Endothelial cell of umbilical vein (primary cell): ENCODE measurements at regions not wholly inside any gene's neighbourhood (a gene's known extent, or its start where the extent isn't known, plus 50 kb on each side); places are given as distances from the start of the nearest gene placed in this dataset.

Experiments
- BruUV-seq: library from RNA; stranded (reverse); fragments of 400-500 nt; replicated peaks from 2 replicates; lab custom pipeline; 2021; lab: Mats Ljungman, UMichigan
- CTCF ChIA-PET: fragments of 300-600, 350-600 bp; sonication (Branson Sonifier 250); formaldehyde crosslinking; loops from one replicate; lab custom pipeline; 2021; ENCODE audit warnings: antibody characterized with exemption, inconsistent platforms; lab: Charles Lee
- POLR2A ChIA-PET: fragments of 300-600, 350-600 bp; sonication (Branson Sonifier 250); formaldehyde crosslinking; loops from one replicate; lab custom pipeline; 2021; ENCODE audit warnings: antibody characterized with exemption, inconsistent platforms; lab: Charles Lee
- DNase-seq: peaks from one replicate; pipeline ENCODE4 v3.0.0-alpha.2; 2011; ENCODE audit warnings: low read depth, low spot score
- FAIRE-seq: peaks from 2 replicates; lab custom pipeline; 2011; peaks lifted over from hg19 to GRCh38; lab: Jason Lieb, UNC
- H2AFZ ChIP-seq: 2 replicates; pipeline ENCODE4 v1.6.0; 2012; ENCODE audit warnings: low read depth, low read length, control low read depth, inconsistent platforms
- H3K27ac ChIP-seq: 2 replicates; pipeline ENCODE4 v1.5.1; 2011; ENCODE audit warnings: low read depth, mild to moderate bottlenecking, control low read depth, low read length, moderate library complexity; ENCODE audit not compliant: insufficient read depth
- H3K27me3 ChIP-seq, 2 experiments: 2 replicates each; pipeline versions ENCODE4 v1.6.0 to v1.6.1; 2011; ENCODE audit warnings: low read length in 2 of 2, mixed read lengths in 1 of 2; ENCODE audit not compliant: control insufficient read depth in 2 of 2, insufficient read depth in 2 of 2
- H3K36me3 ChIP-seq, 2 experiments: 2 replicates in 1 of 2; 3 replicates in 1 of 2; pipeline ENCODE4 v1.5.1; 2011; ENCODE audit warnings: low read length in 2 of 2, mild to moderate bottlenecking in 1 of 2, moderate library complexity in 1 of 2; ENCODE audit not compliant: control insufficient read depth in 2 of 2, insufficient read depth in 2 of 2; ENCODE audit errors: extremely low read depth in 1 of 2
- H3K4me1 ChIP-seq: 3 replicates; pipeline ENCODE4 v1.5.1; 2011; ENCODE audit warnings: mild to moderate bottlenecking, low read length; ENCODE audit not compliant: control insufficient read depth, insufficient read depth; ENCODE audit errors: extremely low read depth
- H3K4me2 ChIP-seq: 2 replicates; pipeline ENCODE4 v1.6.1; 2011; ENCODE audit warnings: low read length, control low read depth, mixed read lengths; ENCODE audit not compliant: insufficient read depth
- H3K4me3 ChIP-seq, 3 experiments: fragments of 200-600 bp in 1 of 3; sonication (generic), shearing (Covaris generic) in 1 of 3; replicated peaks in 1 of 3; 2 replicates each; pipeline ENCODE4 v1.5.1; 2011 to 2016; ENCODE audit warnings: control low read depth in 3 of 3, low read length in 3 of 3, mild to moderate bottlenecking in 2 of 3, inconsistent platforms in 1 of 3, low read depth in 1 of 3, moderate library complexity in 1 of 3; ENCODE audit not compliant: insufficient read depth in 1 of 3
- H3K79me2 ChIP-seq: 2 replicates; pipeline ENCODE4 v1.6.0; 2012; ENCODE audit warnings: low read length, inconsistent platforms; ENCODE audit not compliant: control insufficient read depth, insufficient read depth
- H3K9ac ChIP-seq: replicated peaks from 2 replicates; pipeline ENCODE3; 2011; ENCODE audit warnings: low read length, control low read depth; ENCODE audit not compliant: insufficient read depth; ENCODE audit errors: extremely low read depth
- H3K9me1 ChIP-seq: replicated peaks from 3 replicates; pipeline ENCODE4 v1.6.0; 2011; ENCODE audit warnings: mild to moderate bottlenecking, low read length; ENCODE audit not compliant: control insufficient read depth, insufficient read depth; ENCODE audit errors: extremely low read depth
- H3K9me3 ChIP-seq: replicated peaks from 2 replicates; pipeline ENCODE4 v1.5.1; 2012; ENCODE audit warnings: low read length, inconsistent platforms; ENCODE audit not compliant: control insufficient read depth, insufficient read depth
- H4K20me1 ChIP-seq: replicated peaks from 2 replicates; pipeline ENCODE3; 2011; ENCODE audit warnings: mild to moderate bottlenecking, low read length; ENCODE audit not compliant: control insufficient read depth, insufficient read depth; ENCODE audit errors: extremely low read depth
- EZH2 ChIP-seq: IDR thresholded peaks from 2 replicates; pipeline ENCODE4 v1.6.1; 2012; ENCODE audit warnings: borderline replicate concordance, low read depth, mild to moderate bottlenecking, moderate library complexity, low read length, inconsistent platforms; ENCODE audit not compliant: severe bottlenecking
- FOS ChIP-seq: IDR thresholded peaks from 2 replicates; pipeline ENCODE4 v1.6.1; 2011; ENCODE audit warnings: mild to moderate bottlenecking, low read length, moderate library complexity, borderline replicate concordance; ENCODE audit not compliant: insufficient read depth
- GATA2 ChIP-seq: IDR thresholded peaks from 2 replicates; pipeline ENCODE4 v1.7.0; 2011; ENCODE audit warnings: low read depth, mild to moderate bottlenecking, moderate library complexity, mixed read lengths, low read length; ENCODE audit not compliant: insufficient read length, insufficient read depth
- JUN ChIP-seq: IDR thresholded peaks from 2 replicates; pipeline ENCODE4 v1.6.1; 2011; ENCODE audit warnings: borderline replicate concordance, low read depth; ENCODE audit not compliant: insufficient read length, insufficient read depth
- MAX ChIP-seq: IDR thresholded peaks from 2 replicates; pipeline ENCODE4 v1.6.1; 2011; ENCODE audit not compliant: insufficient read depth, insufficient read length
- MYC ChIP-seq: IDR thresholded peaks from one replicate; pipeline ENCODE4 v1.6.1; 2011; ENCODE audit warnings: mild to moderate bottlenecking, low read depth, low read length
- POLR2A ChIP-seq: IDR thresholded peaks from 2 replicates; pipeline ENCODE4 v1.6.1; 2012; ENCODE audit warnings: low read depth, mild to moderate bottlenecking, control low read depth, low read length
- POLR2AphosphoS5 ChIP-seq: IDR thresholded peaks from 2 replicates; pipeline ENCODE4 v1.6.1; 2012; ENCODE audit warnings: low read depth, mild to moderate bottlenecking, control low read depth, low read length, moderate library complexity; ENCODE audit not compliant: insufficient read depth
- dilution Hi-C: fragments of 300-500 bp; cut with MboI; formaldehyde crosslinking; loops from one replicate; pipeline ENCODE4 v1.15.0; 2019; ENCODE audit warnings: low sequenced_read_pairs; ENCODE audit not compliant: extremely low pct_ligation_motif_present
- intact Hi-C: fragments of 100-400 bp; cut with micrococcal nuclease; formaldehyde crosslinking; loops from one replicate; pipeline ENCODE4 v1.10.0; 2022
- TF ChIP-seq, protein P1 (sequence below), 2 donors: IDR thresholded peaks; 1 replicate in 1 of 2; 2 replicates in 1 of 2; pipeline ENCODE4 v1.5.1; 2011; ENCODE audit warnings: low read length in 2 of 2, mild to moderate bottlenecking in 2 of 2, moderate library complexity in 2 of 2, control low read depth in 1 of 2, inconsistent platforms in 1 of 2, low read depth in 1 of 2; ENCODE audit not compliant: insufficient read depth in 1 of 2; ENCODE audit errors: extremely low read depth in 1 of 2

GRCh38 chr1:63152572-63152971 lies 169.8 kb upstream of the FOXD3 start:
- no peaks in the 10 kb centered on the region for H3K36me3 ChIP-seq
- BruUV-seq = no TSS peak
- FAIRE-seq = no peak
- H4K20me1 ChIP-seq = no peaks in the 10 kb centered on the region
- no peak for TF ChIP-seq GATA2
- intact Hi-C loops = no loop called here
- no peaks in the 10 kb centered on the region for H3K4me1 ChIP-seq
- CTCF ChIA-PET = interaction anchor here (1.4 to 5.2 kb wide), 2 partner anchors 147 to 310 kb away, joined by 5 to 98 read pairs; no protein-coding TSS in a partner anchor
- H3K4me3 ChIP-seq = no peak overlapping the region
- peaks cover 5 to 8% of the 10 kb centered on the region in 2 experiments for H3K27me3 ChIP-seq
- no peak for DNase-seq
- POLR2A ChIA-PET = no interaction called here
- dilution Hi-C loops = no loop called here
- no peak overlapping the region for H3K27ac ChIP-seq
- no peak overlapping the region for H2AFZ ChIP-seq
- no peaks in the 10 kb centered on the region for H3K79me2 ChIP-seq
- H3K9ac ChIP-seq = no peak overlapping the region
- H3K4me2 ChIP-seq = no peak overlapping the region
- H3K9me1 ChIP-seq = no peaks in the 10 kb centered on the region
- H3K9me3 ChIP-seq = no peaks in the 10 kb centered on the region

DNA sequence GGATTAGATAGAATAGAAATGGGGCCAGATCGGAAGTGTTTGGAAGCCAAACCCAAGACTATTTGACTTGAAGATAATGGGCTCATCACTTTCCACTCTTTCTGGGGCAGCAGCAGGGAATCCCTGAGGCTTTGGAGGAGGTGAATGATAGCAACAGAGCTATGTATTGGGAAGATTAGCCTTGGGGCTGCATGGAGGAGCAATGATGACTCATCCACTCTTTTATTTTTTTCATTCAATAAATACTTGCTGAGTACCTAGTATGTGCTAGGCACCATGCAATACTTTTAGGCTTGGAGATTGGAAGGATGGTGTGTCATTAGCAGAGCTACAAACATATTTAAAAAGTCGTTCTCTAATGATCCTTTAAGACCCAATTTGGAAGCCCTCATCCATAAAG lies 166.9 kb upstream of the FOXD3 start:
- H3K36me3 ChIP-seq = no peaks in the 10 kb centered on the region
- no TSS peak for BruUV-seq
- DNase-seq = no peak
- no peak overlapping the region for H3K4me2 ChIP-seq
- no peaks in the 10 kb centered on the region for H3K9me1 ChIP-seq
- H3K27ac ChIP-seq = no peak overlapping the region
- H3K4me1 ChIP-seq = no peaks in the 10 kb centered on the region
- intact Hi-C loops = no loop called here
- no peak overlapping the region for H3K9ac ChIP-seq
- no peak overlapping the region for H2AFZ ChIP-seq
- no peak for FAIRE-seq
- H3K79me2 ChIP-seq = no peaks in the 10 kb centered on the region
- no peaks in the 10 kb centered on the region for H4K20me1 ChIP-seq
- H3K4me3 ChIP-seq = no peak overlapping the region
- POLR2A ChIA-PET = no interaction called here
- H3K9me3 ChIP-seq = no peaks in the 10 kb centered on the region
- dilution Hi-C loops = no loop called here
- TF ChIP-seq JUN (no peak), EZH2 (no peak), POLR2AphosphoS5 (no peak), MAX (no peak), GATA2 (no peak), POLR2A (no peak), FOS (no peak), MYC (no peak)
- TF ChIP-seq, protein P1, sequence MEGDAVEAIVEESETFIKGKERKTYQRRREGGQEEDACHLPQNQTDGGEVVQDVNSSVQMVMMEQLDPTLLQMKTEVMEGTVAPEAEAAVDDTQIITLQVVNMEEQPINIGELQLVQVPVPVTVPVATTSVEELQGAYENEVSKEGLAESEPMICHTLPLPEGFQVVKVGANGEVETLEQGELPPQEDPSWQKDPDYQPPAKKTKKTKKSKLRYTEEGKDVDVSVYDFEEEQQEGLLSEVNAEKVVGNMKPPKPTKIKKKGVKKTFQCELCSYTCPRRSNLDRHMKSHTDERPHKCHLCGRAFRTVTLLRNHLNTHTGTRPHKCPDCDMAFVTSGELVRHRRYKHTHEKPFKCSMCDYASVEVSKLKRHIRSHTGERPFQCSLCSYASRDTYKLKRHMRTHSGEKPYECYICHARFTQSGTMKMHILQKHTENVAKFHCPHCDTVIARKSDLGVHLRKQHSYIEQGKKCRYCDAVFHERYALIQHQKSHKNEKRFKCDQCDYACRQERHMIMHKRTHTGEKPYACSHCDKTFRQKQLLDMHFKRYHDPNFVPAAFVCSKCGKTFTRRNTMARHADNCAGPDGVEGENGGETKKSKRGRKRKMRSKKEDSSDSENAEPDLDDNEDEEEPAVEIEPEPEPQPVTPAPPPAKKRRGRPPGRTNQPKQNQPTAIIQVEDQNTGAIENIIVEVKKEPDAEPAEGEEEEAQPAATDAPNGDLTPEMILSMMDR (IDR thresholded peaks at IDR 0.05; ENCODE audit: extremely low read depth in 1 of 2, insufficient read depth in 1 of 2, low read depth in 1 of 2, low read length in 2 of 2) = no peak
- CTCF ChIA-PET = interaction anchor here (1.6 kb wide), 1 partner anchor 14 kb away, joined by 4 read pairs; no protein-coding TSS in a partner anchor
- peaks cover 2 to 8% of the 10 kb centered on the region in 2 experiments for H3K27me3 ChIP-seq
